ENCODE measurements at regions not wholly inside any gene's neighbourhood (a gene's known extent, or its start where the extent isn't known, plus 50 kb on each side); places are given as distances from the start of the nearest gene placed in this dataset.
A peak's percentile ranks its signal among the peaks of the same experiment; 100 is the strongest.
"Not testable (repeated sequence)": the region's sequence is repeated elsewhere in the genome, so short reads cannot be mapped to it uniquely, and the experiment has no call there.

DNA sequence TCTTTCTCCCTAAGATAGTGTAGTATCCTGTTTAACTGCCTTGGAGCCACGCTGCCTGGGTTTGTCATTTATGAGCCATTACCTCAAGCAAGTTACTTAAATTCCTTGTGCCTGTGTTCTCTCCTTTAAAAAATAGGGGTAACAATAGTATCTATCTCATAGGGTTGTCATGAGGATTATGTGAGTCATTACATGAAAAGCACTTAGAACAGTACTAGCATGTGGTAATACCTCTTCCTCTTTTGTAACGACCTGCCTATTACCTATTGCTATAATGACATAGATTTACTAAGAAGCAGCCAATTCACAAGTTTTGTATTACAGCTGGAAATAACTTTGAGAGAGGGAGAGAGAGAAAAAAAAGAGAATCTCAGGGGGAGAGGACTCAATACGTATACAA lies 834.7 kb downstream of the RAPGEF2 start:
- no peaks in the 10 kb centered on the region for H3K9me3 ChIP-seq
- TF ChIP-seq, protein P1, sequence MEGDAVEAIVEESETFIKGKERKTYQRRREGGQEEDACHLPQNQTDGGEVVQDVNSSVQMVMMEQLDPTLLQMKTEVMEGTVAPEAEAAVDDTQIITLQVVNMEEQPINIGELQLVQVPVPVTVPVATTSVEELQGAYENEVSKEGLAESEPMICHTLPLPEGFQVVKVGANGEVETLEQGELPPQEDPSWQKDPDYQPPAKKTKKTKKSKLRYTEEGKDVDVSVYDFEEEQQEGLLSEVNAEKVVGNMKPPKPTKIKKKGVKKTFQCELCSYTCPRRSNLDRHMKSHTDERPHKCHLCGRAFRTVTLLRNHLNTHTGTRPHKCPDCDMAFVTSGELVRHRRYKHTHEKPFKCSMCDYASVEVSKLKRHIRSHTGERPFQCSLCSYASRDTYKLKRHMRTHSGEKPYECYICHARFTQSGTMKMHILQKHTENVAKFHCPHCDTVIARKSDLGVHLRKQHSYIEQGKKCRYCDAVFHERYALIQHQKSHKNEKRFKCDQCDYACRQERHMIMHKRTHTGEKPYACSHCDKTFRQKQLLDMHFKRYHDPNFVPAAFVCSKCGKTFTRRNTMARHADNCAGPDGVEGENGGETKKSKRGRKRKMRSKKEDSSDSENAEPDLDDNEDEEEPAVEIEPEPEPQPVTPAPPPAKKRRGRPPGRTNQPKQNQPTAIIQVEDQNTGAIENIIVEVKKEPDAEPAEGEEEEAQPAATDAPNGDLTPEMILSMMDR (IDR thresholded peaks at IDR 0.05): no peak
- no peak overlapping the region for H3K4me3 ChIP-seq
- no peaks in the 10 kb centered on the region for H3K36me3 ChIP-seq
- no peaks in the 10 kb centered on the region for H3K27me3 ChIP-seq
- no peak for DNase-seq (ENCODE audit: low spot score in 2 of 2)
- H3K27ac ChIP-seq: no peak overlapping the region
- H3K4me1 ChIP-seq: no peaks in the 10 kb centered on the region
- intact Hi-C loops (cut with DNase I): no loop called here

DNA sequence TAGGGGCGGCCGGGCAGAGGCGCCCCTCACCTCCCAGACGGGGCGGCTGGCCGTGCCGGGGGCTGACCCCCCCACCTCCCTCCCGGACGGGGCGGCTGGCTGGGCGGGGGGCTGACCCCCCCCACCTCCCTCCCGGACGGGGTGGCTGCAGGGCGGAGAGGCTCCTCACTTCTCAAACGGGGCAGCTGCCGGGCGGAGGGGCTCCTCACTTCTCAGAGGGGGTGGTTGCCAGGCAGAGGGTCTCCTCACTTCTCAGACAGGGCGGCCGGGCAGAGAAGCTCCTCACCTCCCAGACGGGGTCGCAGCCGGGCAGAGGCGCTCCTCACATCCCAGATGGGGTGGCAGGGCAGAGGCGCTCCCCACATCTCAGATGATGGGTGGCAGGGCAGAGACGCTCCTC lies 836.8 kb downstream of the RAPGEF2 start:
- H3K4me1 ChIP-seq; H3K9me3 ChIP-seq; intact Hi-C loops (cut with DNase I): not testable (repeated sequence)

DNA sequence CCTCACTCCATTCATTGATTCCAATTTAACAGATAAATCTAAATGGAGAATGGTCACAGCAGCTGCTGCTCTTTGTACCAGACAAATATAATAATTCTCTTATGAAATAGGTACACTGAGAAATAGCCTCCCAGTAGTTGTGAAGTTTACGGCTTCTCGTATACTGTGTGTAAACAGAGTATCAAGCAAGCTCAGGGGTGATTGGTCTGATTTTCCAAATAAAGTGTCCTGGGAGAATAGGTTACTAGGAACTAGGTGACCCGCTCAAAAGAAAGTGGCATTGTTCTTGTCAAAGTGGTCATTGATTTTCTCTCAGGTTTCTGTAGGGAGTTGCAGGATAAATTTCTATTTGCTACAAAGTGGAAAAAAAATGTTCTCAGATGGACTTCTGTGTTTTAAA lies 838.2 kb downstream of the RAPGEF2 start:
- TF ChIP-seq, protein P1 (IDR thresholded peaks at IDR 0.05): no peak
- H3K4me1 ChIP-seq: no peaks in the 10 kb centered on the region
- intact Hi-C loops (cut with DNase I): no loop called here
- no peak overlapping the region for H3K27ac ChIP-seq
- no peak overlapping the region for H3K4me3 ChIP-seq
- no peaks in the 10 kb centered on the region for H3K27me3 ChIP-seq
- no peaks in the 10 kb centered on the region for H3K36me3 ChIP-seq
- no peak for DNase-seq (ENCODE audit: low spot score in 2 of 2)
- H3K9me3 ChIP-seq: no peaks in the 10 kb centered on the region

More for the DNA sequence above, 836.8 kb downstream of the RAPGEF2 start:
- not testable (repeated sequence) for H3K27me3 ChIP-seq; H3K27ac ChIP-seq; H3K36me3 ChIP-seq; H3K4me3 ChIP-seq; DNase-seq (ENCODE audit: low spot score in 2 of 2)

DNA sequence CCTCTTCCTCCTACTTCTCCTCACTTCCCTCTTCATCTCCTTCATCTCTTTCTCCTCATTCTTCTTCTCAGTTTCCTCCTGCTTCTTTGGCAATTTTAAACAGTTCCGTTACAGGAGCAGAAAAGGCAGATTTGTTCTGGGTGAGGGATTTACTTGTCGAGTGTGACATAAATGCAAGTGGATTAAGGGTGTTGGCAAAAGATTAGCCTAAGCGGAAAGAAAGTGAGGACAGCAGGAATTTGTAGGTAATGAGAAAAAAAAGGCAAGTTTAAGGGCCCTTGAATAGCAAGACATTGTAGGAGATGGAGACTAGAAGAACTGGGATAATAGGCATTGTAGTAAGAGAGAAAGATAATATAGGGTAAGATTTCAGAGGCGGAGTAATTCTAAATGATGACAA lies 841.6 kb downstream of the RAPGEF2 start:
- H3K4me3 ChIP-seq: no peak overlapping the region
- no peak overlapping the region for H3K27ac ChIP-seq
- no peaks in the 10 kb centered on the region for H3K9me3 ChIP-seq
- H3K4me1 ChIP-seq: no peaks in the 10 kb centered on the region
- TF ChIP-seq, protein P1 (IDR thresholded peaks at IDR 0.05): no peak
- intact Hi-C loops (cut with DNase I): no loop called here
- H3K27me3 ChIP-seq: no peaks in the 10 kb centered on the region
- H3K36me3 ChIP-seq: no peaks in the 10 kb centered on the region
- no peak for DNase-seq (ENCODE audit: low spot score in 2 of 2)

DNA sequence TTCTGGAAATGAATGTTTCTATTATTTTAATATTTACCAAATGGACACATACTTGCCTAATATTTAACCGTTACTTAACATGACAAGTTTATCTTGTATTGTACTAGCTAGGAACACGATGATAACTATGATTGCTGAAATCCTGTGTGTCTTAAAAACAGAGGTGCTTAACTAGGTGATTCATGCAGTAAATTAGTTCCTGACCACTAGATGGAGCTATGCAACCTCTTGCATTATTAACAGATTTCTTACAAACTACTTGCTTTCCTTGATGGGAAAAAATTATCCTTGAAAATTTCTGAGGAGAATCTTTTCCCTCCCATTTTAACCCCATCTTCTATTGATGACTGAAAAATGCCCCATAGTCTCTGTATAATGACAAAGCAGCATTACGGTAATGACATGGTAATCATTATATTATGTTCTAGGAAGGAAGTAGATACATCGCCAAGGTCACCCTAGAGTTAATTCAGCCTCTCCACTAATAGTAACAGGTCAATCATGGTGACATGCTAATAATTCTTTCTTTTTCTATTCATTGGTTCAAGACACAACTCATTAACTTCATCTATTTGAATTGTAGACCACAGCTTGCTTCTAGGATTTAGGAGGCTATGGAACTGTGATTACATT lies 844.2 kb downstream of the RAPGEF2 start:
- Histone ChIP-seq H3K27ac (no peak overlapping the region), H3K27me3 (no peaks in the 10 kb centered on the region), H3K36me3 (no peaks in the 10 kb centered on the region), H3K4me3 (no peak overlapping the region), H3K9me3 (no peaks in the 10 kb centered on the region), H3K4me1 (no peaks in the 10 kb centered on the region)
- intact Hi-C loops (cut with DNase I): no loop called here
- no peak for DNase-seq (ENCODE audit: low spot score in 2 of 2)
- TF ChIP-seq, protein P1 (IDR thresholded peaks at IDR 0.05): peak in 2 of 3 experiments; percentile 35 to 38

DNA sequence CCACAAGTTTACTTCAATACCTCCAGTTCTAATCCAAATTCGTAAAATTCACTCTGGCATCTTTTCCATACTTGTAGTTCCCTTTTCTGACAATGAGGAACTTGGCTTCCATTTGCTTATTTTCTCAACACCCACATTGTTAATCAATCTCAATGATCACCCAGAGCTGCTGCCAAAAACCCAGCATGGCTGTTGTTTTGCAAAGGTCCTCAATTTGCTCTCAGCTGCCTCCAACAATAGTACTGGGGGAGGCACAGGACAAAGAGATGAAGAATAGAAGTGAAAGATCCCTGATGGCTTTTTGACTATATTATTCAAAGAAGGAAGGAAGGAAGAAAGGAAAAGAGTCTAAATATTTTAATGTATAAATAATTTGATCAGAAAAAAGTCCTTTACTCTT lies 847.8 kb downstream of the RAPGEF2 start:
- Histone ChIP-seq H3K27me3 (no peaks in the 10 kb centered on the region), H3K4me3 (no peak overlapping the region), H3K4me1 (no peaks in the 10 kb centered on the region), H3K36me3 (no peaks in the 10 kb centered on the region), H3K9me3 (no peaks in the 10 kb centered on the region), H3K27ac (no peak overlapping the region)
- intact Hi-C loops (cut with DNase I): no loop called here
- TF ChIP-seq, protein P1 (IDR thresholded peaks at IDR 0.05): no peak
- no peak for DNase-seq (ENCODE audit: low spot score in 2 of 2)

Data from ascending aorta (tissue), 2 donors.